ENCODE measurements at regions not wholly inside any gene's neighbourhood (a gene's known extent, or its start where the extent isn't known, plus 50 kb on each side); places are given as distances from the start of the nearest gene placed in this dataset.
"Not testable (repeated sequence)": the region's sequence is repeated elsewhere in the genome, so short reads cannot be mapped to it uniquely, and the experiment has no call there.

DNA sequence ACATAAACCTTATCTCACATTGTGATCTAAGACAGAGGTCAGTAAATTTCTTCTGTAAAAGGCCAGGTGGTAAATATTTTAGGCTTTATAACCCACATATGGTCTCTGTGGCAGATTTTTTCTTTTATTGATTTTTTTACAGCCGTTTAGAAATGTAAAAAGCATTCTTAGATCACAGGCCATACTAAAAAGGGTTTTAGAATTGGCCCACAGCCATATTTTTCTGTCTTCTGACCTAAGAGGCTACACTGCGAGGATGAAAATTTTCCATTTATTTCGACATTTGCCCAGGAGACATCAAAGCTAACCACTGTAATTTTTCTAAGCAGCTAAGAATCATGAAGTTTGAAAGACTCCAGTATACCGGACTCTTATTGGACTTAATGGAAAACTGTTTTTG lies 377.2 kb upstream of the SGO1 start:
- H3K4me1 ChIP-seq (ENCODE audit: control insufficient read depth in 1 of 2, insufficient read depth in 2 of 2, low read length in 2 of 2): no peaks in the 10 kb centered on the region
- no peak overlapping the region for H3K27ac ChIP-seq (ENCODE audit: low read depth in 1 of 2, low read length in 2 of 2)
- H3K9me3 ChIP-seq (replicated peaks in 1 of 2; ENCODE audit: control insufficient read depth in 1 of 2, insufficient read depth in 1 of 2, low read length in 2 of 2): peaks cover 0 to 5% of the 10 kb centered on the region in 2 donors
- WGBS (ENCODE audit: insufficient coverage): no CpG with 5 or more reads among the region's 4 CpGs
- no peak overlapping the region for H3K4me2 ChIP-seq (replicated peaks; ENCODE audit: extremely low read depth, low read length, poor library complexity, severe bottlenecking)
- H3K36me3 ChIP-seq (replicated peaks in 1 of 2; ENCODE audit: control insufficient read depth in 1 of 2, insufficient read depth in 2 of 2, low read length in 2 of 2): no peaks in the 10 kb centered on the region
- TF ChIP-seq, protein P1, sequence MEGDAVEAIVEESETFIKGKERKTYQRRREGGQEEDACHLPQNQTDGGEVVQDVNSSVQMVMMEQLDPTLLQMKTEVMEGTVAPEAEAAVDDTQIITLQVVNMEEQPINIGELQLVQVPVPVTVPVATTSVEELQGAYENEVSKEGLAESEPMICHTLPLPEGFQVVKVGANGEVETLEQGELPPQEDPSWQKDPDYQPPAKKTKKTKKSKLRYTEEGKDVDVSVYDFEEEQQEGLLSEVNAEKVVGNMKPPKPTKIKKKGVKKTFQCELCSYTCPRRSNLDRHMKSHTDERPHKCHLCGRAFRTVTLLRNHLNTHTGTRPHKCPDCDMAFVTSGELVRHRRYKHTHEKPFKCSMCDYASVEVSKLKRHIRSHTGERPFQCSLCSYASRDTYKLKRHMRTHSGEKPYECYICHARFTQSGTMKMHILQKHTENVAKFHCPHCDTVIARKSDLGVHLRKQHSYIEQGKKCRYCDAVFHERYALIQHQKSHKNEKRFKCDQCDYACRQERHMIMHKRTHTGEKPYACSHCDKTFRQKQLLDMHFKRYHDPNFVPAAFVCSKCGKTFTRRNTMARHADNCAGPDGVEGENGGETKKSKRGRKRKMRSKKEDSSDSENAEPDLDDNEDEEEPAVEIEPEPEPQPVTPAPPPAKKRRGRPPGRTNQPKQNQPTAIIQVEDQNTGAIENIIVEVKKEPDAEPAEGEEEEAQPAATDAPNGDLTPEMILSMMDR (IDR thresholded peaks at IDR 0.05): no peak
- no peaks in the 10 kb centered on the region for H4K20me1 ChIP-seq (ENCODE audit: insufficient read depth, low read length)
- no peak overlapping the region for H3K9ac ChIP-seq (ENCODE audit: insufficient read depth, low read length, poor library complexity, severe bottlenecking)
- H3K4me3 Mint-ChIP-seq: no peak overlapping the region
- H3K27me3 ChIP-seq (ENCODE audit: control insufficient read depth in 2 of 2, insufficient read depth in 2 of 2, low read length in 2 of 2): no peaks in the 10 kb centered on the region
- no peaks in the 10 kb centered on the region for H3K27me3 Mint-ChIP-seq (ENCODE audit: low read depth in 3 of 3)
- no peaks in the 10 kb centered on the region for H3K79me2 ChIP-seq (ENCODE audit: insufficient read depth, low read length)
- intact Hi-C loops (cut with micrococcal nuclease): no loop called here
- no peak overlapping the region for H2AFZ ChIP-seq (ENCODE audit: insufficient read depth, low read depth, low read length, poor library complexity, severe bottlenecking)
- DNase-seq: no peak
- no peak overlapping the region for H3K4me3 ChIP-seq (replicated peaks in 1 of 3; ENCODE audit: low read depth in 2 of 3, low read length in 3 of 3)
- H3K9me3 Mint-ChIP-seq: peaks cover 0 to 19% (median 3%) of the 10 kb centered on the region in 7 donors
- no peaks in the 10 kb centered on the region for H3K36me3 Mint-ChIP-seq
- no peak overlapping the region for H3K27ac Mint-ChIP-seq
- no peaks in the 10 kb centered on the region for H3K4me1 Mint-ChIP-seq

DNA sequence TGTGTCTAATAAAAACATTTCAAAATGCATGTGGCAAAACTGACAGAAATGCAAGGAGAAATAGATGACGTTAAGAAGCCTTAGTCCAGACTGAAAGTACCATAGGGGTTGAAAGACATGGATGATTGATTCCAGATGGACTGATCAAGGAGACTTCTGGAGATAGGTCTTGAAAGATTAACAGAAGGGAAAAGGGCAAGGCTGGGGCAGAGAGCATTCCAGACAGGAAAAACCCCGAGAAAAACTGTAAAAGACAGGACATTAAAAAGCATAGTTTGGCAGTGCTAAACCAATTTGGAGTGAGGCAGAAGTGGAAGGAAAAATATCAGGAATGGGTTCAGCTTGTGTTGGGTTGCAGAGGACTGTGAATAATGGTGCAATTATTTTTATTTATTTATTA lies 375.2 kb upstream of the SGO1 start:
- H3K9me3 ChIP-seq (replicated peaks in 1 of 2; ENCODE audit: control insufficient read depth in 1 of 2, insufficient read depth in 1 of 2, low read length in 2 of 2): peaks cover 0 to 5% of the 10 kb centered on the region in 2 donors
- H3K9ac ChIP-seq (ENCODE audit: insufficient read depth, low read length, poor library complexity, severe bottlenecking): no peak overlapping the region
- DNase-seq: no peak
- no peaks in the 10 kb centered on the region for H3K4me1 ChIP-seq (ENCODE audit: control insufficient read depth in 1 of 2, insufficient read depth in 2 of 2, low read length in 2 of 2)
- no peaks in the 10 kb centered on the region for H3K27me3 ChIP-seq (ENCODE audit: control insufficient read depth in 2 of 2, insufficient read depth in 2 of 2, low read length in 2 of 2)
- H3K36me3 Mint-ChIP-seq: no peaks in the 10 kb centered on the region
- H3K27ac ChIP-seq (ENCODE audit: low read depth in 1 of 2, low read length in 2 of 2): no peak overlapping the region
- no peaks in the 10 kb centered on the region for H3K27me3 Mint-ChIP-seq (ENCODE audit: low read depth in 3 of 3)
- no peak overlapping the region for H2AFZ ChIP-seq (ENCODE audit: insufficient read depth, low read depth, low read length, poor library complexity, severe bottlenecking)
- H3K9me3 Mint-ChIP-seq: peaks cover 0 to 19% (median 2%) of the 10 kb centered on the region in 7 donors
- no peaks in the 10 kb centered on the region for H3K36me3 ChIP-seq (replicated peaks in 1 of 2; ENCODE audit: control insufficient read depth in 1 of 2, insufficient read depth in 2 of 2, low read length in 2 of 2)
- no peaks in the 10 kb centered on the region for H3K79me2 ChIP-seq (ENCODE audit: insufficient read depth, low read length)
- no peaks in the 10 kb centered on the region for H3K4me1 Mint-ChIP-seq
- WGBS (ENCODE audit: insufficient coverage): 78% methylated on average over 2 of the region's 2 CpGs
- no peak overlapping the region for H3K4me3 Mint-ChIP-seq
- intact Hi-C loops (cut with micrococcal nuclease): no loop called here
- H3K27ac Mint-ChIP-seq: no peak overlapping the region
- no peak overlapping the region for H3K4me3 ChIP-seq (replicated peaks in 1 of 3; ENCODE audit: low read depth in 2 of 3, low read length in 3 of 3)
- TF ChIP-seq, protein P1 (IDR thresholded peaks at IDR 0.05): no peak
- no peak overlapping the region for H3K4me2 ChIP-seq (replicated peaks; ENCODE audit: extremely low read depth, low read length, poor library complexity, severe bottlenecking)
- no peaks in the 10 kb centered on the region for H4K20me1 ChIP-seq (ENCODE audit: insufficient read depth, low read length)

DNA sequence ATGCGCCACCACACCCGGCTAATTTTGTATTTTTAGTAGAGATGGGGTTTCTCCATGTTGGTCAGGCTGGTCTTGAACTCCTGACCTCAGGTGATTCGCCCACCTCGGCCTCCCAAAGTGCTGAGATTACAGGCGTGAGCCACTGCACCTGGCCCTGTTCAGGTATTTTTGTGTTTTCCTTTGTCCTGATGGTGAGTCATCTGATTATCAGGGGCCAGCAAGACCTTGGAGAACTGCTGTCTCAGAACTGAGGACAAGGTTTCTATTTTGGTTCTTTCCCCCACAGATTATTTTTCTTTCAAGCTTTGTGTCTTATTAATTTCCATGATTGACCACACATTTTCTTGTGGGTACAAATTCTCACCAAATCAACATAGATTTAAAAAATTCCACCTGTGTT lies 374.4 kb upstream of the SGO1 start:
- H3K4me2 ChIP-seq (replicated peaks; ENCODE audit: extremely low read depth, low read length, poor library complexity, severe bottlenecking); H3K79me2 ChIP-seq (ENCODE audit: insufficient read depth, low read length); H4K20me1 ChIP-seq (ENCODE audit: insufficient read depth, low read length); H3K36me3 Mint-ChIP-seq; H3K27ac ChIP-seq (ENCODE audit: low read depth in 1 of 2, low read length in 2 of 2); H3K27me3 ChIP-seq (ENCODE audit: control insufficient read depth in 2 of 2, insufficient read depth in 2 of 2, low read length in 2 of 2); H3K27me3 Mint-ChIP-seq (ENCODE audit: low read depth in 3 of 3); H3K4me3 Mint-ChIP-seq; H3K4me1 Mint-ChIP-seq; H3K27ac Mint-ChIP-seq; H2AFZ ChIP-seq (ENCODE audit: insufficient read depth, low read depth, low read length, poor library complexity, severe bottlenecking); H3K9ac ChIP-seq (ENCODE audit: insufficient read depth, low read length, poor library complexity, severe bottlenecking); intact Hi-C loops (cut with micrococcal nuclease); H3K4me3 ChIP-seq (replicated peaks in 1 of 3; ENCODE audit: low read depth in 2 of 3, low read length in 3 of 3); DNase-seq; H3K9me3 ChIP-seq (replicated peaks in 1 of 2; ENCODE audit: control insufficient read depth in 1 of 2, insufficient read depth in 1 of 2, low read length in 2 of 2); H3K4me1 ChIP-seq (ENCODE audit: control insufficient read depth in 1 of 2, insufficient read depth in 2 of 2, low read length in 2 of 2); H3K36me3 ChIP-seq (replicated peaks in 1 of 2; ENCODE audit: control insufficient read depth in 1 of 2, insufficient read depth in 2 of 2, low read length in 2 of 2): not testable (repeated sequence)
- WGBS (ENCODE audit: insufficient coverage): 80% methylated on average over 1 of the region's 5 CpGs
- H3K9me3 Mint-ChIP-seq: peaks cover 0 to 19% (median 2%) of the 10 kb centered on the region in 7 donors

Measured in CD14-positive monocyte (primary cell).